B cell (primary cell): ENCODE measurements at regions not wholly inside any gene's neighbourhood (a gene's known extent, or its start where the extent isn't known, plus 50 kb on each side); places are given as distances from the start of the nearest gene placed in this dataset.

Experiments used
- EZH2 ChIP-seq: IDR thresholded peaks from 2 replicates; pipeline ENCODE4 v1.6.1; 2012; ENCODE audit warnings: borderline replicate concordance, low read depth, mild to moderate bottlenecking, moderate library complexity, low read length; ENCODE audit not compliant: insufficient read depth, poor library complexity, severe bottlenecking
- TF ChIP-seq, protein P1 (sequence below): fragments of 200-600 bp; IDR thresholded peaks from one replicate; pipeline ENCODE4 v1.8.0; 2022; ENCODE audit warnings: antibody characterized with exemption, mild to moderate bottlenecking

DNA sequence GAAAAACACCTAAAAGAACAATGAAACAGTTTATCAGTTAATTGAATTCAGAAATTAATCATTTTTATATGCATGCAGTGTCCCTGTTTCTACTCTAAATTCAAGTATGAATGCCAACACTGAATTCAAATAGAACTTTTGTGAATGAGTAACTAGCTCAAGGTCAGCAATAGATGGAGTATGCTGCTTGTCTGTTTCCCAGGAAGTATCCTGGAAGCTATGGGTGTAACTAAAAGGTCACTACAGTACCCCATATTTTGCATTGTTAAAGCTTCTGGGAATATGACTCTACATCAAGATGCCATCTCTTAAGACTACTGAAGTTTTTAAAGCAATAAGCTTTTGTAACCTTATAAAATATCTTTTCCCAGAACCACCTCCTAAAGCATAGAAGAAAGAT lies 681.4 kb upstream of the FBXO33 start:
- no peak for TF ChIP-seq EZH2
- TF ChIP-seq, protein P1, sequence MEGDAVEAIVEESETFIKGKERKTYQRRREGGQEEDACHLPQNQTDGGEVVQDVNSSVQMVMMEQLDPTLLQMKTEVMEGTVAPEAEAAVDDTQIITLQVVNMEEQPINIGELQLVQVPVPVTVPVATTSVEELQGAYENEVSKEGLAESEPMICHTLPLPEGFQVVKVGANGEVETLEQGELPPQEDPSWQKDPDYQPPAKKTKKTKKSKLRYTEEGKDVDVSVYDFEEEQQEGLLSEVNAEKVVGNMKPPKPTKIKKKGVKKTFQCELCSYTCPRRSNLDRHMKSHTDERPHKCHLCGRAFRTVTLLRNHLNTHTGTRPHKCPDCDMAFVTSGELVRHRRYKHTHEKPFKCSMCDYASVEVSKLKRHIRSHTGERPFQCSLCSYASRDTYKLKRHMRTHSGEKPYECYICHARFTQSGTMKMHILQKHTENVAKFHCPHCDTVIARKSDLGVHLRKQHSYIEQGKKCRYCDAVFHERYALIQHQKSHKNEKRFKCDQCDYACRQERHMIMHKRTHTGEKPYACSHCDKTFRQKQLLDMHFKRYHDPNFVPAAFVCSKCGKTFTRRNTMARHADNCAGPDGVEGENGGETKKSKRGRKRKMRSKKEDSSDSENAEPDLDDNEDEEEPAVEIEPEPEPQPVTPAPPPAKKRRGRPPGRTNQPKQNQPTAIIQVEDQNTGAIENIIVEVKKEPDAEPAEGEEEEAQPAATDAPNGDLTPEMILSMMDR = no peak
